GM19395 (cell line): ENCODE measurements at regions not wholly inside any gene's neighbourhood (a gene's known extent, or its start where the extent isn't known, plus 50 kb on each side); places are given as distances from the start of the nearest gene placed in this dataset.

Experiments
- ATAC-seq: cut with Tn5 transposase; IDR thresholded peaks from one replicate; pipeline ENCODE4 v1.9.1; 2021; ENCODE audit warnings: mild to moderate bottlenecking, moderate library complexity; ENCODE audit not compliant: unreplicated experiment

DNA sequence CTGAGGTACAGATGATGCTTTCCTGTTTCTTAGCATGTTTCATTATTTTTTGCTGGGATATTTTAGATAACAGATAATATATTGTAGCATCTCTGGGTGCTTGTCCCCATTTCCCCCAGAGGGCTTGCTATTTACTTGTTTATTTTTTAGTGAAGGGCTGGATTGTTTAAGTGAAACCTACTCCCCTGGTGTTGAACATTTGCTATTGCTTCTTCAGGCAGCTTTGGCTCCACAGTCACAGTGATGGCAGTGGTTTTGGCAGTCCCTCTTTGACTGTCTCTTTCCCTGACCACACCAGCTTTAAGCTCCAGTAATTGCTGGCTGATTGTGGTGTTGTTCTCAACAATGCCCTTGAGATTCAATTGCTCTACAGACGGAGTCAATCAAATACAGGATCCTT lies 128.9 kb downstream of the KLF13 start:
- ATAC-seq, result no peak

DNA sequence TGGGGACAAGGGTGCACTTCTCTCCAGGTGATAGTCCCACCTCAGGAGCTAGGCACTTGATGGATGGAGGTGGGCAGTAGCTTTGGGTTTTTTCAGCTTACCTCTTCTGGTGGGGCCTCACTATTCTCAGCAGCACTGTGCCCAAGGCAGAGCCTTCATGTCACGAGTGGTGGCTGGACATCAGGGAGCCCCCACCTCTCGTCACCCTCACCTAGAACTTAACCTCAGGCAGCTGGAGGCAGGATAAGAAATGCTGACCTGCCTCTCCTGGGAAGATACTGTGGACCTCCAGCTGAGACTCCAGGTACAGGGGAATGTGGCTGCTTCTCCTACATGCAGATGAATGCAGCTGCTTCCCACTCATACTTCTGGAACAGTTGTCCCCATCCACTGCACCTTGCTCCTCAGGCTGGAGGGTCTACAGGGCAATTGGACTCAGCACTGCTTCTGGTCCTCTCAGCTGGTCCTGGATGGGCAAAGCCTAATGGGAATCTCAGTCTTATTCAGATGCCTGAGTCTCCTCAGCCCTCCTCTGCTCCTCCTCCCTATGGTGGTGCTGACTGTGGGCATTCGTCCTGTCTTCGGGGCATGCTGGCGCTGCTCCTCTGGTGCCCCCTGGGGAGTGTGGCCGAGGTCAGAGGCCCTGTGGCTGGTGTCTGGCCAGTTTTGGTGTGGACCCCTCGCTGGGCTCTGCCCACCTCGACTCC lies 129.9 kb downstream of the KLF13 start:
- no peak for ATAC-seq

DNA sequence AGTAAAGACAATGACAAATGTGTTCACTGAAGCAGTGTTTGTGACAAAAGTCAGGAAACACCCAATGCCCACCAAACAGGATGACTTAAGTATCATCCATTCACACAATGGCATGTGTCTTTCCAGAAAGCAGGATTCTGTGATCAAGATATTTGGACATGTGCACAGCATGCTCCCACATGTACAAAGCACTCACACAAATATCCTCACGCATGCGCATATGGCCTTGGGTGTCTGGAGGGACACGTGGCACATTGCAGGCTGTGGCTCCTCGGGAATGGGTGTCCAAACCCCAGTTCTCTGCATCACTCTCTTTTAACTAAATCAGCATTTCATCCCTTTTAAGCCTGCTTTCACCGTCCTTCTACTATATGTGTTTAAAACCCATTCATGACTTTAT lies 130.5 kb downstream of the KLF13 start:
- no peak for ATAC-seq

DNA sequence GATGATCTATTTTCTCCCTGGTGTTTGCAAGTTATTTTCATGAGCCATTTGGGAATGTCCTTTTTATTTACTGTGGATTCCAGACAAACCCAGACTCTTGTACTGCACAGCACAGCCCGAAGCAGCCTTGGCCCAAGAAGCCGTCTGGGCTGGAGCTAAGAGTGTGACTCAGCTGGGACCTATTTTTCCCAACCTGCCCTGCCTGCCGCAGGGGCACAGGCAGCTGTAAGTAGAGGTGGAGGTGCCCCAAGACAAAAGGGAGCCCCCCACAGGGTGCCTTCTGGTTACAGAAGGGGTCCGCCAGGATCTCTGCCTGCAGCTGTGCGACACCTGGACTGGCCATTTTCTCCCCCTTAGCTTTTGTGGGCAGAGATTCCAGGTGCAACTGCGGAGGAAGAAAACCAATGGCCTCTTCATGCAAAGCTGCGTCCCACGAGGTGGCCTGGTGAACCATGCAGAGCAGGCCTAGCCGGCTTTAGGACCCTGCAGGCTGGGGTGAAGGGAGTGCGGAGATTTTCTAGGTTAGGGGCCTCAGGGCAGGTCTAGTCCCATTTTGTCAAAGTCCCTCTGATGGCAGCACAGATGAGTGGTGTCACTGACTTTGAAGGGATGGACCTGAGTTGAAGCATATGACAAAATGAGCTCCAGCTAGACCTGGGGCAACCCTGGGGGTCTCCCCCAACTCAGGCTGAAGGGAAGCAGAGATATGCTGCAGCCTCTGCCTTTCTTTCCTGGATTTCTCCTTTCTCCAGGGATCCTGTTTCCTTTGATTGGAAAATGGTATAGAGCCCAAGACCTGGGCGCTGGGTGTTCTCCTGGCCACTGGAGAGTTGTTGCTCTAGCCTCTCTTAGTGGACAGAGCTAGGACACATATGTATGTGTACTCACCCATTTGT lies 131.2 kb downstream of the KLF13 start:
- ATAC-seq, result no peak

DNA sequence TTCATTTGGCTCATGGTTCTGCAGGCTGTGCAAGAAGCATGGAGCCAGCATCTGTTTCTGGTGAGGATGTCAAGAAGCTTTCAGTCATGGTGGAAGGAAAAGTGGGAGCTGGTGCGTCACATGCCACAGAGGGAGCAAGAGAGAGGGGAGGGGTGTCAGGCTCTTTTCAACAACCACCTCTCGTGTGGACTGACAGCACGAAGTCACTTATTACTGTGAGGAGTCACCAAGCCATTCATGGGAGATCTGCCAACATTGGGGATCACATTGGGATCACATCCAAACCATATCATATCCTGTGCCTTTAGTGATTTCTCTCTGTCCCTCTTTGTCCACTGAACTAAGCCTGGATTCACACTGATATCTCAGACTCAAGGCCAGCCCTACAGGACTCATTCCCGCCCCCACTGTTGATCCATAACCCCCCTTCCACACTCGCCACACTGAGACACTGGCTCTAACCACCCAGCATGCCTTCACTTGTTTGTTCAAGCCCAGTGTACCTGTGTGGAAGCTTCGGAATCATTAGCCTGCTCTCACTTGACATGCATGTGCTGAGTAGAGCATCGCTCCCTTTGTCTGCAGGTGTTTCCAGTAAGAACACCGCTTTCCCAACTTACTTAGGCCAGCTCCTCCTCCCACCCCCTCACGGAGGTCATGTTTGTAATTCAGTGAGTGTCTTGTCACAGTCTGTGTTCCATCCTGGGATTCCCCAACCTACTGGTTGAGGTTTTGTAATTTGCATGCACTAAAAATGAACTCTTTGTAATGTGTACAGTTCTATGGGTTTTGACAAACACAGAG lies 132.2 kb downstream of the KLF13 start:
- peak; percentile 89 for ATAC-seq

DNA sequence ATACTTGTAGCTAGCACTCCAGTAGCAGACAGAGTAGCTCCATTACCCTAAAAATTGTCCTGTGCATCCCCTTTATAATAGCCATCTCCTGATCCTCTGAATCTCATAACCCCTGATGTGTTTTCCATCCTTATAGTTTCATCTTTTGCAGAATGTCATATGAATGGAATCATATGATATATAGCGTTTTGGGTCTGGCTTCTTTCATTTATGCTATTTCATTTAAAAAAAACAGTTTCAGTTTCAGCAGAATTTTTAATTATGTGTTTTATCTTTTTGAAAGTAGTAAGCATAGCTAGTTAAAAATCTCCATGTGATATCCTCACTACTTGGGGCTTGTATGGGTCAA lies 132.7 kb downstream of the KLF13 start:
- peak; percentile 16 for ATAC-seq

DNA sequence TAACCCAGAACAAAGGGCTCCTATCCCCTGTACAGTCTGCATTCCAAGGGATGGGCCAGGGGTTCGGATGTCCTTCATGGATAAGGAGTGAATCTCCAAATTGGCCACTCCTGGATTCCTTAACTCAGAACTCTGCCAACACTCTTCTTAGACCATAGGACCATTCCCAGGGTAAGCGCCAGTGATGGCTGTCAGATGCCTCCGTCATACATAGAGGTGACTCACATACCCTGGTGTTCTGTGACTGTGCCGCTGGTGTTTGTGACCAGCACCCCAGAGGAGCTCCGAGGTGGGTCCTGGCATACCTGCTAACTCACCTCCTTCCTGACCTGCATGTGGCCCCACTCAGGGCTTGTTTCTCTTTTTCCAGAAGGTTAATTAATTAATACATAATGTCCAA lies 134.7 kb downstream of the KLF13 start:
- ATAC-seq, result no peak

DNA sequence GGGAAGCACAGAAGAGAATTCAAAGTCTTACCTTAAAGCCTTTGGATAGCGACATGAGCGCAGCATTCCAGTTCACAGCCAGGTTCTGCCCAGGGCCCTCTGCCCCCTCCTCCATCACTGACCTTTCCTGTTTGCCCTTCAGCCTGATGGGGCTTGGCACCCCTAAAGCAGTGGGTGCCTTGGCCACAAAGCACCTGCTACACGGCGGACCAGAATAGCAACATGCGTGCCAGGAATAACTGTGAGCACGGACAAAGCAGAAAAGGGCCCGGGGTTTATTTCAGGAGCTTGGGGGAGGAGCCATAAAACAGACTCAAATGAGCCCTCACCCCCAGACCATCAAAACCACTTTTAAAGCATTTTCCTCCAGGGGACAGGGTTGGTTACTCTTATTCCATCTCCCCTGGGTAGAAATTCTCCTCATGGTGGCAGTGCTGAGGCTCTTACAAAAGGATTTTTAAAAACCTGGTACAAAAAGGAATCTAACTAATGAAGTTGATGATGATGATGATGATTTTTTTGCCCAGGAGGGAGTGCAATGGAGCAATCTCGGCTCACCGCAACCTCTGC lies 135.4 kb downstream of the KLF13 start:
- no peak for ATAC-seq

DNA sequence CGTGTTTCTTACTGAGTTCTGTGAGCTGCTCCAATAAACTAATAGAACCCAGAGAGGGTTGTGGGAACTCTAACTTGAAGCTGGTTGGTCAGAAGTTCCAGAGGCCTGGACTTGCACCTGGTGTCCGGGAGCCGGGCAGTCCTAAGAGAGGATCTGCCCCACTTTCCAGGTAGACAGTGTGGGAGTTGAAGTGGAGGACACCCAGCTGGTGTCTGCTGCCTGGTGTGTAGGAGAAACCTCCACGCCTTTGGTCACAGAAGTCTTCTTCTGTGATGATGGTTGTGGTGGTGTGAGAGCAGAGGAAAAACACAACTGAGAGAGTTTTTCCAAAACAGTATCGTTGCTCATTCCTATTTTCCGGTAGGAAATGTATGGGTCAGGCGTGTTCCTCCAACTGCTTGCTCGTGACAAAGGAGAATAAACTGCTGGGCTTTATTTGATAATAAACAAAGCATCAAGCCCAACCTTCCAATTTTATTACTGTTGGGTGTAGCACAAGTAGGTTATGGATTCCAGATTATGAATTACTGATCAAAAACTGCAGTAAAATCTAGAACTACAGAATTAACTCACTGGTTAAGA lies 137.0 kb downstream of the KLF13 start:
- ATAC-seq, result no peak

DNA sequence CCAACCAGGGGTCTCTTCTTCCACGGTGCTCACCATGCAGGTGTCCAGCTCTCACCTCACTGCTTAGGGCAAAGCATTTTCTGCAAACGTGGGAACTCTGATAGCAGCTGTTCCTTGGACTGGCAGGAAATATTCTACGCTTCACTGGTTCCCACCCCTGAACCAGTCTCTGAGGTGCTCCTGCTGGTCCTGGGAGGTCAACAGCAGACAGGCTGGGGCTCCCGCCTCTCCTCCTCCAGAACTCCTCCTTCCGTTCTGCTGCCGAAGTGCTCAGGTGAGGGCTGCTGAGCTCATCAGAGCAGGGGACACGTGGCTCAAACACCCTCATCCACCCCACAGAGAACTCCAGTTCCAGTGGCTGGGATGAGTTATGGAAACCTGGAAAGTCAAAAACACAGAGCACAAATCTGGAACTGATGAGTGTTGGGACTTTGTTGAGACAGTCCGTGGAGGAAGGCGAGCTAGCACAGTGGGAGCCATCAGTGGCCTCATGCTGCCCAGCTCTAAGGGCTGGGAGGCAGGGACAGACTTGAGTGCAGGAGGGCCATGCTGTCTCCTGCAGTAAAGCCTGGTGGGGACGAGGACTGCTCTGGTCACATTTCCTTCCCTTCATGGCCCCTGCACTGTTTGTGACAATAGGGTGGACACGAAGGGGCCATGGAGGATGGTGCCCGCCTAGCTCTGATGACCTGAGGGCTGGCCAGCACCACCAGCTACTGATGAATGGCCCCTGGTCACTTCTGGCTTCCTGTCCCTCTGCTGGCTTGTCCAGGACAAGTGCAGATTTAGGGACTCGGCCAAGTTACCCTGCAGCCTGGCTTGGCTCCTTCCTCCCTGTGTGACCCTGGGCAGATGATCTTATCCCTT lies 137.8 kb downstream of the KLF13 start:
- no peak for ATAC-seq

DNA sequence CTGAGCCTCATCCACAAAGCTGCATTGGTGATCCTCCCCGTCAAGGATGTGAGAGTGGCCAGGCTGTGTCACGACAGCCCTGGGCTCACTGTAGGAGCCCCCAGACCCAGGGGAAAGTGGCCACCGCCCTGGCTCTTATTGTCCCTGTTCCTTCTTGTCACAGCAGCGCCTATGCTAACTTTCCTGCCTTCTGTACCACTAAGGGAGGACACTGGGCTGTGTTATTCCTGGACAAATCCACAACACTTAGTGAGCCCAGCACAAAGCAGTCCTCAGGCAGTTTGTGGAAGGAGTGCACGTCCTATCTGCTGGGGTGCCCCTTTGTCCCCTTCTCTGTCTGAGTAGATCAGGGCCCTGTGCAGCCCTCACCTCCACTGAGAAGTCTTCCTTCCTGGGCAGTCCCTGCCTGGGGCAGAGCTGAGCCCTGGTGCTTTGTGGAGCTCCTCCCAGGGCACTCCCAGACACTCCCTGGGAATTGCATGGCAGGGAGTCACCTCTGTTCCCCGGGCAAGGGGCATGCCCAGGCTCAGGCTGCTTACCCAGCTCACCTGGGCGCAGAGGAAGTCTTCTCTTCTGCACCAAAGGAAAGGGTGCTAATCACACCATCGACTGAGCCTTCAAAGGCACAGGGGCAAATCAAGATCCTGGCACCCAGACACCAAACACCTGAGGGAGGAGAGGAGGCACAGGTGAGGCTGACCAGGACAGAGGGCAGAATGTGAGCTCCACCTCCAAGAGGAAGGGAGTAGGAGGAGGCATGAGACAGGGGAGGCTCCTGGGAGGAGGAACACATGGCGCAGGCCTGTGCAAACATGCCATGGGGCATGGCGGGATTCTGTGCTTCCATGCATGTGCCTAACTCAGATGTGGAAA lies 138.7 kb downstream of the KLF13 start:
- ATAC-seq, result no peak

DNA sequence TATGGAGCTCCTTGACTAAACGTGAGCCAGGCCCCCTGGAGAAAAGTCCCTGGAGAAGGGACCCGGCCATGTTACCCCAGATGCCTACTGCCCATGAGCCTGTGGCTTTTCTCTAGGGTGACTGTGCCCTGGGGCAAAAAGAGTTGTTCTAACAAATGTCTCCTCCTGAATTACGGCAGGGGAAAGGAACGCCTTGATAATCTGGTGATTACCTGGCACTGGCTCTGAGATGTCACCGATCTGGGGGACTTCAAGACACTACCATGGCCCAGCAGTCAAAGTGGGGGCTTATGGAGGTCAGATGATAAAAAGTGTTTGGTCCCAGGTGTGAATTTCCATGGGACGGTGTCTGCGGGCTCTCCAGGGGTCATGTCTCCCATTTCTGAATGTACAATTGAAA lies 140.7 kb downstream of the KLF13 start:
- no peak for ATAC-seq

DNA sequence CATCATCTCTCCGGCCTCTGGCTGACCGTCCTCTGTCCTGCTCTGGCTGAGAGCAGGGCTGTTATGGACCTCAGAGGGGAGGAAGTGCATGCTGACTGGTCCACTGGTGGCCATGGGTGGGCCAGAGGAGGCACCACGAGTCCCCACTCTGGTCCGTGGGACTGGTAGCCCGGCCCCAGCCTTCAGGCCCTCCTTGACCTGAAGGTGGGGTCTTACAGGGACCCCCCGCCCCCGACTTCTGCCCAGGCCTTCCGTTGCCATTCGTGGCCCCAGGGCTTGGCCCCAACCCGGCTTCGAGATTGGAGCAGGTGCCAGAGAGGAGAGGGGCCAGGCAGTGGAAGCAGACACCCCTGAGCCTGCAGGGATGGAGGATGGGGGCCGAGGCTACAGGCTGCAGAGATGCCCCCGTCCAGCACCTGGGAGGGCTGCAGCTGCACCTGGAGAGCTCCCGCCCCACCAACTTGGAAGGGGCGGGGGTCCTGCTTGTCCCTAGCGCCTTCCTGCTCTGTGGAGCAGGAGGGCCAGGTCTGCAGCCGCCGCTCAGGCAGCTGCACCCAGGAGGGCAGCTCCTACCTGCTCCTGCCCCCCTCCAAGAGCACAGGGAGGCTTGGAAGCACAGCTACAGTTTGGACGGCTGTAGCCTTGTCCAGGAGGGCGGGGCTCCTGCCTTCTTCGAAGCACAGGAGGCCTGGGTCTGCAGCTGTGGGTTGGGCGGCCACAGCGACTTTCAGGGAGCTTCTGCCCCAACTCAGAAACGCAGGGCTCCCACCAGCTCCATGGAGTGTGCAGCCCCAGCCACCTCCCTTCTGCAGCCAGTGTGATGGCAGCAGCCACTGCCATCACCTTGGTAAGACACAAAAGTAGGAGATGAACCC lies 142.5 kb downstream of the KLF13 start:
- no peak for ATAC-seq

DNA sequence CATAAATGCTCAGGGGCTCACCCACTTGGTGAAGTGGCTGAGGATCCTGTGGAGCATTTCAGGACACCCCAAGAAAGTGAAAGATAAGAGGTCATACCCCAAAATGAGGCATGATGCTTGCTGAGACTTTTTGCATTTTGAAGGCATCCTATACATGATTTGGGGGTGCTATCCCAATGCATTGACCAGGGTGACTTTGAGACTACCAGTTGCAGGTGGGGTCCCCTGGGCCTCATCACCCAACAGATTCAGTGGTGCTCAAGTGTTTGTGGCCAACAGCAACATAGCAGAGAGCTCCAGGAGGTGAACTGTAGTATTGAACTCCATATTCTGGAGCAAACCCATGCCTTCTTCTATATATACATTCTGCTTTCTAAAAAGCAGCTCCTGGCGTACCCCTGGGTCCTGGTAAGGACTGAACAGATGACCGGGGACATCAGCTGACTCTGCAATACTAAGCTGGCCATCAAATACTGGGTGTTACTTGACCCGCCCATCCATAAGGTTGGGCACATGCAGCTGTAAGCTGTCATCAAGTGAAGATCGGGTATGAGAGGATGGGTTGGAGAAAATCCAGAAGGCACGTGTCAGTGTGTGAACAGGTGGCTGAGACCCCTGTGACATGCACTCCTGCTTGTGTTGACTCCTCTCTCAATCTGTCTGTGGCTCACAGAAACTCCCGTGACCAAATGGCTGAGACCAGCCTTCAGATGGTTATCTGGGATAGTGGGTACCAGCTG lies 143.3 kb downstream of the KLF13 start:
- no peak for ATAC-seq

DNA sequence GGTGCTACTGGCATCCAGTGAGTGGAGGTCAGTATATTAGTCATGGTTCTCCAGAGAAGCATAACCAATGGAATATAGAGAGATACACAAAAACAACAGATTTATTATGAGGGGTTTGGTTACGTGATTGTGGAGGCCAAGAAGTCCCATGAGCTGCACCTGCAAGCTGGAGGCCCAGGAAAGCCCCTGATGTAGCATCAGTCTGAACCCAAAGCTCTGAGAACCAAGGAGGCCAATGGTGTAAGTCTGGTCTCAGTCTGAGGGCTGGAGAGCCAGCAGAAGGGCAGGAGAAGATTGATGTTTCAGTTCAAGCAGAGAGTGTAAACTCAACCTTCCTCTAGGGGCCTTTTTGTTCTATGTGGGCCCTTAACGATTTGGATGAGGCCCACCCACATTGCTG lies 144.1 kb downstream of the KLF13 start:
- ATAC-seq, result no peak

DNA sequence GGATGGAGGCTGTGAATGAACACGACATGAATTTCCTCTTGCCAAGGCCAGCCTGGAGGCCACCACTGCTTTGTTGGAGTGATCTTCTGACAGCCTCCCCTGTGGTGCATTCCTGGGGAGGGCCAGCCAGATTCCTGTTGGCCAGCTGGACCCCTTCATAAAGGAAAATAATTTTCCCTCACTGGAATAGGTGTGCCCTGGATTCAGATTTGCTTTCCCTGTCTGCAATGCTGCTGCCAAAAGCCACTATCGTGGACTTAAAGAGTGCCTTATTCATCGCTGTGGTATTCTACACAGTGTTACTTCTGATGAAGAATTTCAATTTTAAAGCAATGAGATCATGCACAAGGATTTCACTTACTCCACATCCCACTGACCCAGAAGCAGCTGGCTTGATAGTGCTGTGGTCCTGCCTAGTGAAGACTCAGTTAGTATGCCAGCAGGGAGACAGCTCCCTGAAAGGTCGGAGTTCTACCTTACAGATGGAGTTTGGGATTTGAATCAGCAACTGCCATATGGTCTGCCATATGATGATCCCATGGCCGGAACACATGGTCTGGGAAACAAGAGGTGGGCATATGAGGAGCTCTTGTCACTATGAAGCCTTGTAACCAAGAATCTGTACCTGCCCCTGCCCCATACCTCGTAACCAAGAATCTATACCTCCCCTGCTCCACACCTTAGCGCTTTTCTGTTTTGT lies 145.2 kb downstream of the KLF13 start:
- no peak for ATAC-seq
